MCF 10A (cell line): ENCODE measurements at regions not wholly inside any gene's neighbourhood (a gene's known extent, or its start where the extent isn't known, plus 50 kb on each side); places are given as distances from the start of the nearest gene placed in this dataset.
A peak's percentile ranks its signal among the peaks of the same experiment; 100 is the strongest.

ENCODE experiments used
- BruUV-seq: library from RNA; stranded (reverse); fragments of 400-500 nt; replicated peaks from 2 replicates; lab custom pipeline; 2021; lab: Mats Ljungman, UMichigan
- CTCF ChIA-PET: fragments of 300-600 bp; sonication (Branson Sonifier 250); formaldehyde crosslinking; extraction: SDS; loops from one replicate; lab custom pipeline; 2021; ENCODE audit warnings: antibody characterized with exemption, inconsistent platforms; lab: Yijun Ruan, JAX
- POLR2A ChIA-PET: fragments of 300-600, 350-650 bp; sonication (Branson Sonifier 250); formaldehyde crosslinking; extraction: SDS; loops from one replicate; lab custom pipeline; 2020; ENCODE audit warnings: antibody characterized with exemption, inconsistent platforms; lab: Yijun Ruan, JAX
- DNase-seq: peaks from one replicate; pipeline ENCODE4 v3.0.0-alpha.2; 2018; ENCODE audit not compliant: unreplicated experiment
- H3K27ac Mint-ChIP-seq: one replicate; pipeline ENCODE4 v1.8.0; 2022; ENCODE audit warnings: mild to moderate bottlenecking, low read depth, mixed read lengths; ENCODE audit not compliant: unreplicated experiment
- H3K27me3 Mint-ChIP-seq: one replicate; pipeline ENCODE4 v1.8.0; 2022; ENCODE audit warnings: mixed read lengths; ENCODE audit not compliant: insufficient read depth, unreplicated experiment
- H3K36me3 Mint-ChIP-seq: one replicate; pipeline ENCODE4 v1.8.0; 2022; ENCODE audit warnings: mild to moderate bottlenecking, moderate library complexity, mixed read lengths; ENCODE audit not compliant: insufficient read depth, unreplicated experiment
- H3K4me1 Mint-ChIP-seq: one replicate; pipeline ENCODE4 v1.8.0; 2022; ENCODE audit warnings: mixed read lengths; ENCODE audit not compliant: insufficient read depth, unreplicated experiment
- H3K4me3 Mint-ChIP-seq: one replicate; pipeline ENCODE4 v1.8.0; 2022; ENCODE audit warnings: mild to moderate bottlenecking, moderate library complexity, mixed read lengths; ENCODE audit not compliant: unreplicated experiment
- H3K9me3 Mint-ChIP-seq: one replicate; pipeline ENCODE4 v1.8.0; 2022; ENCODE audit warnings: mixed read lengths; ENCODE audit not compliant: unreplicated experiment
- CTCF ChIP-seq: fragments of 200-600 bp; IDR thresholded peaks from one replicate; pipeline ENCODE4 v1.8.0; 2022; ENCODE audit warnings: antibody characterized with exemption, mild to moderate bottlenecking; ENCODE audit not compliant: unreplicated experiment
- intact Hi-C: fragments of 100-400 bp; cut with micrococcal nuclease; formaldehyde crosslinking; loops from 2 replicates; pipeline ENCODE4 v1.14.1; 2022

GRCh38 chr9:127559247-127559680 lies 52.8 kb upstream of the STXBP1 start:
- DNase-seq, result no peak
- TF ChIP-seq CTCF, result no peak
- intact Hi-C loops, result no loop called here
- peaks cover 59% of the 10 kb centered on the region for H3K36me3 Mint-ChIP-seq
- ChIA-PET CTCF (interaction anchor here (0.6 to 2.3 kb wide), 6 partner anchors 9 to 32 kb away, joined by 3 to 12 read pairs (median 3); no protein-coding TSS in a partner anchor), POLR2A (interaction anchor here (0.7 to 5.2 kb wide), 4 partner anchors 11 to 335 kb away, joined by 3 to 24 read pairs (median 5); no protein-coding TSS in a partner anchor)
- H3K4me3 Mint-ChIP-seq, result no peak overlapping the region
- peak overlapping the region; percentile 83 for H3K27ac Mint-ChIP-seq
- peaks cover 54% of the 10 kb centered on the region for H3K4me1 Mint-ChIP-seq
- BruUV-seq, result no TSS peak
- no peaks in the 10 kb centered on the region for H3K9me3 Mint-ChIP-seq
- H3K27me3 Mint-ChIP-seq, result no peaks in the 10 kb centered on the region

- BruUV-seq, result TSS peak; percentile 8
- H3K4me3 Mint-ChIP-seq, result peak overlapping the region; percentile 72
Measured at GRCh38 chr9:127561491-127562278, 50.4 kb upstream of the STXBP1 start.

More at GRCh38 chr9:127561491-127562278, 50.4 kb upstream of the STXBP1 start:
- TF ChIP-seq CTCF, result no peak
- Mint-ChIP-seq H3K36me3 (peaks cover 72% of the 10 kb centered on the region), H3K4me1 (peaks cover 39% of the 10 kb centered on the region), H3K9me3 (no peaks in the 10 kb centered on the region), H3K27ac (peak overlapping the region; percentile 87), H3K27me3 (no peaks in the 10 kb centered on the region)
- intact Hi-C loops, result loop anchor here (2.0 kb wide), 1 partner anchor 17 kb away; no protein-coding TSS in a partner anchor
- peak; percentile 99 for DNase-seq
- CTCF ChIA-PET, result interaction anchor here (0.7 to 1.4 kb wide), 5 partner anchors 11 to 359 kb away, joined by 3 read pairs; no protein-coding TSS in a partner anchor
- POLR2A ChIA-PET, result interaction anchor here (0.5 to 2.6 kb wide), 14 partner anchors 9 to 333 kb away, joined by 3 to 32 read pairs (median 6); partner anchors contain the start of genes LRSAM1 and RPL12
